A673 (cell line): ENCODE measurements at regions not wholly inside any gene's neighbourhood (a gene's known extent, or its start where the extent isn't known, plus 50 kb on each side); places are given as distances from the start of the nearest gene placed in this dataset.
A peak's percentile ranks its signal among the peaks of the same experiment; 100 is the strongest.

ENCODE experiments used
- BruUV-seq: library from RNA; stranded (reverse); fragments of 400-500 nt; replicated peaks from 2 replicates; lab custom pipeline; 2021; lab: Mats Ljungman, UMichigan
- CTCF ChIA-PET: fragments of 300-600 bp; sonication (Branson Sonifier 250); formaldehyde crosslinking; loops from one replicate; lab custom pipeline; 2022; ENCODE audit warnings: antibody characterized with exemption; lab: Charles Lee
- POLR2A ChIA-PET: fragments of 300-600 bp; sonication (Branson Sonifier 250); formaldehyde crosslinking; loops from one replicate; lab custom pipeline; 2022; ENCODE audit warnings: antibody characterized with exemption; ENCODE audit not compliant: low non-redundant PET; lab: Charles Lee
- DNase-seq: peaks from one replicate; pipeline ENCODE4 v3.0.0-alpha.2; 2015; ENCODE audit warnings: low spot score
- H3K27ac ChIP-seq: fragments of 200-600 bp; sonication (generic); 2 replicates; pipeline ENCODE4 v1.5.1; 2016; ENCODE audit warnings: mixed run types, low read depth, mild to moderate bottlenecking, mixed read lengths, antibody characterized with exemption, low read length; ENCODE audit not compliant: poor library complexity, severe bottlenecking
- H3K27me3 ChIP-seq: fragments of 200-600 bp; sonication (generic); replicated peaks from 2 replicates; pipeline ENCODE4 v1.6.1; 2017; ENCODE audit warnings: mixed run types, low read depth, mild to moderate bottlenecking, mixed read lengths, antibody characterized with exemption, low read length; ENCODE audit not compliant: insufficient read depth, poor library complexity
- H3K36me3 ChIP-seq: fragments of 200-600 bp; sonication (generic); 2 replicates; pipeline ENCODE4 v1.6.1; 2016; ENCODE audit warnings: mixed run types, mild to moderate bottlenecking, mixed read lengths, antibody characterized with exemption, low read length; ENCODE audit not compliant: insufficient read depth, poor library complexity, severe bottlenecking
- H3K4me1 ChIP-seq: fragments of 200-600 bp; sonication (generic); 2 replicates; pipeline ENCODE4 v1.6.1; 2017; ENCODE audit warnings: mixed run types, mild to moderate bottlenecking, mixed read lengths, antibody characterized with exemption, low read length; ENCODE audit not compliant: insufficient read depth, poor library complexity, severe bottlenecking
- H3K4me3 ChIP-seq: fragments of 200-600 bp; sonication (generic); 2 replicates; pipeline ENCODE4 v1.5.1; 2016; ENCODE audit warnings: low read depth, mixed run types, mild to moderate bottlenecking, mixed read lengths, low read length; ENCODE audit not compliant: poor library complexity, severe bottlenecking
- H3K9me3 ChIP-seq: fragments of 200-600 bp; sonication (generic); 2 replicates; pipeline ENCODE4 v1.6.1; 2016; ENCODE audit warnings: mixed run types, low read depth, mild to moderate bottlenecking, mixed read lengths, antibody characterized with exemption, low read length; ENCODE audit not compliant: poor library complexity, severe bottlenecking
- EZH2 ChIP-seq: fragments of 200-600 bp; sonication (generic); IDR thresholded peaks from 2 replicates; pipeline ENCODE4 v1.6.1; 2017; ENCODE audit warnings: borderline replicate concordance, low read depth, mild to moderate bottlenecking, mixed read lengths, antibody characterized with exemption, low read length; ENCODE audit not compliant: poor library complexity, severe bottlenecking
- intact Hi-C: fragments of 100-400 bp; cut with micrococcal nuclease; formaldehyde crosslinking; loops from one replicate; pipeline ENCODE4 v1.10.0; 2022; ENCODE audit not compliant: unreplicated experiment
- TF ChIP-seq, protein P1 (sequence below): fragments of 300-800, 200-600 bp; sonication (generic); conservative IDR thresholded peaks from 2 replicates; pipeline ENCODE4 v1.5.1; 2017; ENCODE audit warnings: low read depth, mild to moderate bottlenecking, antibody characterized with exemption, low read length, moderate library complexity, mixed read lengths

DNA sequence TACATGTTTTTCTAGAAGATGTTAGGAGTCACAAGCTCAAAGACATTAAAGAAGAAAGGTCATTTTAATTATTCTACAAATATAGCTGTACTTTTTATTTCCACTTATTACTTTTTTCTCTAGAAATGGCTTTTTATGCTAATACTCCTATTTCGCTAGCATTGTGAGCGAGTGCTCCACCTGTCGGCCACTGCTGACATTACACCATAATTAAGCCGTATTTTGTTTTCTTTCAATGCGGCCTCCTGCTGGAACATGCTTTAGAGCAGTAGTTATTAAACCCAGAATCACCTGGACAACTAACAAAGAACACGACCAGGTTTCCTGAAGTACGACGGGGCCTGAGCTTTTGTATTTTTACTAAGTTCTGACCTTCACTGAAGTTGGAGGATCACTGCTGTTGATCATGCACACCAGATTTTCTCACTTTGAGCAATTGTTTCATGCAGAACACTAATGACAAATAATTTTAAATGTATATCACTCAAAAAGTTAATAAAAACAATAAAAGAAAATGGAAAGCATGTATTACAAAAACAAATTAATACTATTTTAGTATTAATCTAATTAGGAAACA, 74.1 kb upstream of the PAK5 start:
- intact Hi-C loops, result loop anchor here (2.0 kb wide), 1 partner anchor 294 kb away; no protein-coding TSS in a partner anchor
- Histone ChIP-seq H3K27me3 (peaks cover 43% of the 10 kb centered on the region), H3K36me3 (no peaks in the 10 kb centered on the region), H3K27ac (no peak overlapping the region), H3K9me3 (no peaks in the 10 kb centered on the region), H3K4me3 (no peak overlapping the region), H3K4me1 (no peaks in the 10 kb centered on the region)
- POLR2A ChIA-PET, result no interaction called here
- BruUV-seq, result no TSS peak
- CTCF ChIA-PET, result no interaction called here
- peak; percentile 64 for DNase-seq
- TF ChIP-seq, protein P1, sequence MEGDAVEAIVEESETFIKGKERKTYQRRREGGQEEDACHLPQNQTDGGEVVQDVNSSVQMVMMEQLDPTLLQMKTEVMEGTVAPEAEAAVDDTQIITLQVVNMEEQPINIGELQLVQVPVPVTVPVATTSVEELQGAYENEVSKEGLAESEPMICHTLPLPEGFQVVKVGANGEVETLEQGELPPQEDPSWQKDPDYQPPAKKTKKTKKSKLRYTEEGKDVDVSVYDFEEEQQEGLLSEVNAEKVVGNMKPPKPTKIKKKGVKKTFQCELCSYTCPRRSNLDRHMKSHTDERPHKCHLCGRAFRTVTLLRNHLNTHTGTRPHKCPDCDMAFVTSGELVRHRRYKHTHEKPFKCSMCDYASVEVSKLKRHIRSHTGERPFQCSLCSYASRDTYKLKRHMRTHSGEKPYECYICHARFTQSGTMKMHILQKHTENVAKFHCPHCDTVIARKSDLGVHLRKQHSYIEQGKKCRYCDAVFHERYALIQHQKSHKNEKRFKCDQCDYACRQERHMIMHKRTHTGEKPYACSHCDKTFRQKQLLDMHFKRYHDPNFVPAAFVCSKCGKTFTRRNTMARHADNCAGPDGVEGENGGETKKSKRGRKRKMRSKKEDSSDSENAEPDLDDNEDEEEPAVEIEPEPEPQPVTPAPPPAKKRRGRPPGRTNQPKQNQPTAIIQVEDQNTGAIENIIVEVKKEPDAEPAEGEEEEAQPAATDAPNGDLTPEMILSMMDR, result peak; percentile 89
- TF ChIP-seq EZH2, result no peak

DNA sequence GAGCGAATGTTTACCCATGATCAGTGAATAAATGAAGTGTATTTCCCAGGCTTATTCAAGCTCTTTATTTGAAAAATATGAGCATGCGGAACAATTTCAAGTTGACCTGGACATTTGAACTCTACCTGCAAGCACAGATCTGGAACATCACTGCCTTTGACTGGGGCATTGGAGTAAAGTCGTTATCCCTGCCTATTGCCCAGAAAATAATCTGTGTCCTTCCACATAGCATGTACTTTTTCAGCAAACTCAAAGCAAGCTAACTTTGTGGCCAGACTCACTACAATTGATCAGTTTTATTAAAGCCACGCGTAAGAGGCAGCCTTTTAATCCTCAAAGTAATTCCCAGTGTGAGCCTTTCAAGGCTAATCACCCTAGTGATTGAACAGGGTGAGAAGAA, 73.4 kb upstream of the PAK5 start:
- TF ChIP-seq, protein P1, result no peak
- no peak for TF ChIP-seq EZH2
- intact Hi-C loops, result loop anchor here (2.0 kb wide), 1 partner anchor 293 kb away; no protein-coding TSS in a partner anchor
- no TSS peak for BruUV-seq
- H3K4me1 ChIP-seq, result no peaks in the 10 kb centered on the region
- CTCF ChIA-PET, result no interaction called here
- H3K36me3 ChIP-seq, result no peaks in the 10 kb centered on the region
- DNase-seq, result no peak
- POLR2A ChIA-PET, result no interaction called here
- H3K4me3 ChIP-seq, result no peak overlapping the region
- no peaks in the 10 kb centered on the region for H3K9me3 ChIP-seq
- no peak overlapping the region for H3K27ac ChIP-seq
- H3K27me3 ChIP-seq, result peaks cover 50% of the 10 kb centered on the region

DNA sequence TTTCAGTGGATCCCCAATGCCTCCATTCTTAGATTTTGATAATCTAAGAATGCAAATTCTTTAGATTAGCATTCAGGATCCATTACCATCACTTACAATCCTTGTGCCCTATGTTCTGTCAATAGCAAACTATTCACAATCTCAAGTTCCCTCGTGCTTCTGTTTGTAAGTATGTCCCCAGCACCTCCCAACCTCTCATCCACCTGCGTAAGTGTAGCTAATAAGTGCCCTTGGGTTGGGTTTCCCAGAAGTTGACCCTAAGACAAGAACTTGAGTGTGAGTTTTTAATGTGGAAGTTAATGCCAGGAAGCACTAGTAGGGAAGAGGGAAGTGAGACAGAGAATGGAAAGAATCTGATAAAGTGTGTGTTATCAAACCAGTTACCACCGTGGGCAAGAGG, 72.6 kb upstream of the PAK5 start:
- CTCF ChIA-PET, result interaction anchor here (0.6 kb wide), 1 partner anchor 23 kb away, joined by 3 read pairs; no protein-coding TSS in a partner anchor
- Histone ChIP-seq H3K27me3 (peaks cover 58% of the 10 kb centered on the region), H3K36me3 (no peaks in the 10 kb centered on the region), H3K27ac (no peak overlapping the region), H3K4me1 (no peaks in the 10 kb centered on the region), H3K4me3 (no peak overlapping the region), H3K9me3 (no peaks in the 10 kb centered on the region)
- intact Hi-C loops, result no loop called here
- no peak for DNase-seq
- BruUV-seq, result no TSS peak
- POLR2A ChIA-PET, result no interaction called here
- no peak for TF ChIP-seq EZH2
- TF ChIP-seq, protein P1, result no peak
